Memory B cell (primary cell): ENCODE measurements at regions not wholly inside any gene's neighbourhood (a gene's known extent, or its start where the extent isn't known, plus 50 kb on each side); places are given as distances from the start of the nearest gene placed in this dataset.
"Not testable (repeated sequence)": the region's sequence is repeated elsewhere in the genome, so short reads cannot be mapped to it uniquely, and the experiment has no call there.

ENCODE experiments used
- ATAC-seq: fragments of 150-1000 bp; cut with Tn5 transposase; 2 replicates; pipeline ENCODE4 v1.10.0; 2021; ENCODE audit warnings: low read depth, mild to moderate bottlenecking, moderate library complexity
- DNase-seq, 2 donors: peaks; one replicate each; pipeline ENCODE4 v3.0.0; 2022; ENCODE audit warnings: low spot score in 2 of 2
- H3K27ac Mint-ChIP-seq: one replicate; pipeline ENCODE4 v1.8.0; 2022; ENCODE audit warnings: mild to moderate bottlenecking, moderate library complexity, mixed read lengths
- H3K27me3 Mint-ChIP-seq: one replicate; pipeline ENCODE4 v1.8.0; 2022; ENCODE audit warnings: mixed read lengths
- H3K36me3 Mint-ChIP-seq: one replicate; pipeline ENCODE4 v1.8.0; 2022; ENCODE audit warnings: mild to moderate bottlenecking, mixed read lengths
- H3K4me1 Mint-ChIP-seq: one replicate; pipeline ENCODE4 v1.8.0; 2022; ENCODE audit warnings: mixed read lengths
- H3K4me3 Mint-ChIP-seq: one replicate; pipeline ENCODE4 v1.8.0; 2022; ENCODE audit warnings: mild to moderate bottlenecking, moderate library complexity, mixed read lengths
- H3K9me3 Mint-ChIP-seq: one replicate; pipeline ENCODE4 v1.8.0; 2022; ENCODE audit warnings: mixed read lengths

GRCh38 chr2:239555571-239555905, 154.7 kb upstream of the HDAC4 start:
- Mint-ChIP-seq H3K9me3 (no peaks in the 10 kb centered on the region), H3K27ac (no peak overlapping the region), H3K4me1 (no peaks in the 10 kb centered on the region), H3K4me3 (no peak overlapping the region), H3K27me3 (peaks cover 8% of the 10 kb centered on the region), H3K36me3 (no peaks in the 10 kb centered on the region)
- DNase-seq (no peak), ATAC-seq (no peak)

GRCh38 chr2:239554766-239555570, 154.1 kb upstream of the HDAC4 start:
- Mint-ChIP-seq H3K4me3 (no peak overlapping the region), H3K4me1 (no peaks in the 10 kb centered on the region), H3K27ac (no peak overlapping the region), H3K9me3 (no peaks in the 10 kb centered on the region), H3K27me3 (peaks cover 7% of the 10 kb centered on the region), H3K36me3 (no peaks in the 10 kb centered on the region)
- DNase-seq: no peak
- ATAC-seq: no peak

GRCh38 chr2:239553376-239554000, 152.7 kb upstream of the HDAC4 start:
- ATAC-seq: no peak
- no peaks in the 10 kb centered on the region for H3K4me1 Mint-ChIP-seq
- no peak for DNase-seq
- H3K27ac Mint-ChIP-seq: no peak overlapping the region
- no peaks in the 10 kb centered on the region for H3K36me3 Mint-ChIP-seq
- H3K9me3 Mint-ChIP-seq: no peaks in the 10 kb centered on the region
- H3K27me3 Mint-ChIP-seq: peaks cover 6% of the 10 kb centered on the region
- H3K4me3 Mint-ChIP-seq: no peak overlapping the region

- Mint-ChIP-seq H3K4me3 (no peak overlapping the region), H3K36me3 (no peaks in the 10 kb centered on the region), H3K27ac (no peak overlapping the region), H3K27me3 (peaks cover 8% of the 10 kb centered on the region), H3K4me1 (no peaks in the 10 kb centered on the region), H3K9me3 (no peaks in the 10 kb centered on the region)
- DNase-seq: no peak
- no peak for ATAC-seq
These were observed 151.6 kb upstream of the HDAC4 start for GRCh38 chr2:239552213-239552926.

GRCh38 chr2:239551206-239551605, 150.4 kb upstream of the HDAC4 start:
- peaks cover 8% of the 10 kb centered on the region for H3K27me3 Mint-ChIP-seq
- no peak overlapping the region for H3K4me3 Mint-ChIP-seq
- no peak overlapping the region for H3K27ac Mint-ChIP-seq
- no peak for DNase-seq
- no peaks in the 10 kb centered on the region for H3K9me3 Mint-ChIP-seq
- H3K36me3 Mint-ChIP-seq: no peaks in the 10 kb centered on the region
- no peaks in the 10 kb centered on the region for H3K4me1 Mint-ChIP-seq
- ATAC-seq: no peak

GRCh38 chr2:239550357-239550756, 149.5 kb upstream of the HDAC4 start:
- Mint-ChIP-seq H3K27me3 (peaks cover 11% of the 10 kb centered on the region), H3K9me3 (no peaks in the 10 kb centered on the region), H3K4me3 (no peak overlapping the region), H3K27ac (no peak overlapping the region), H3K36me3 (no peaks in the 10 kb centered on the region), H3K4me1 (peaks cover 3% of the 10 kb centered on the region)
- no peak for ATAC-seq
- DNase-seq: no peak

GRCh38 chr2:239549711-239550255, 149.0 kb upstream of the HDAC4 start:
- DNase-seq: no peak
- H3K27me3 Mint-ChIP-seq: peaks cover 14% of the 10 kb centered on the region
- H3K36me3 Mint-ChIP-seq: no peaks in the 10 kb centered on the region
- H3K4me1 Mint-ChIP-seq: peaks cover 7% of the 10 kb centered on the region
- H3K27ac Mint-ChIP-seq: no peak overlapping the region
- ATAC-seq: no peak
- no peaks in the 10 kb centered on the region for H3K9me3 Mint-ChIP-seq
- no peak overlapping the region for H3K4me3 Mint-ChIP-seq

- ATAC-seq (no peak), DNase-seq (no peak)
- H3K9me3 Mint-ChIP-seq: no peaks in the 10 kb centered on the region
- no peaks in the 10 kb centered on the region for H3K36me3 Mint-ChIP-seq
- peaks cover 14% of the 10 kb centered on the region for H3K27me3 Mint-ChIP-seq
- no peak overlapping the region for H3K4me3 Mint-ChIP-seq
- H3K4me1 Mint-ChIP-seq: peaks cover 7% of the 10 kb centered on the region
- no peak overlapping the region for H3K27ac Mint-ChIP-seq
These were observed 148.3 kb upstream of the HDAC4 start for GRCh38 chr2:239548965-239549595.

- no peak overlapping the region for H3K27ac Mint-ChIP-seq
- H3K27me3 Mint-ChIP-seq: peaks cover 16% of the 10 kb centered on the region
- no peak for DNase-seq
- no peak overlapping the region for H3K4me3 Mint-ChIP-seq
- H3K4me1 Mint-ChIP-seq: peaks cover 7% of the 10 kb centered on the region
- H3K36me3 Mint-ChIP-seq: no peaks in the 10 kb centered on the region
- no peak for ATAC-seq
- H3K9me3 Mint-ChIP-seq: no peaks in the 10 kb centered on the region
These were observed 147.6 kb upstream of the HDAC4 start for GRCh38 chr2:239548451-239548871.

- H3K27ac Mint-ChIP-seq, ATAC-seq, H3K4me1 Mint-ChIP-seq, DNase-seq, H3K4me3 Mint-ChIP-seq, H3K9me3 Mint-ChIP-seq, H3K36me3 Mint-ChIP-seq: not testable (repeated sequence)
- H3K27me3 Mint-ChIP-seq: peaks cover 17% of the 10 kb centered on the region
These were observed 146.3 kb upstream of the HDAC4 start for GRCh38 chr2:239547140-239547539.

GRCh38 chr2:239546541-239546940, 145.7 kb upstream of the HDAC4 start:
- H3K27ac Mint-ChIP-seq: no peak overlapping the region
- no peaks in the 10 kb centered on the region for H3K36me3 Mint-ChIP-seq
- H3K4me3 Mint-ChIP-seq: no peak overlapping the region
- H3K4me1 Mint-ChIP-seq: peaks cover 7% of the 10 kb centered on the region
- peaks cover 17% of the 10 kb centered on the region for H3K27me3 Mint-ChIP-seq
- no peak for DNase-seq
- ATAC-seq: no peak
- H3K9me3 Mint-ChIP-seq: peaks cover 3% of the 10 kb centered on the region

- Mint-ChIP-seq H3K4me1 (peaks cover 7% of the 10 kb centered on the region), H3K27ac (no peak overlapping the region), H3K4me3 (no peak overlapping the region), H3K36me3 (no peaks in the 10 kb centered on the region), H3K9me3 (peaks cover 3% of the 10 kb centered on the region), H3K27me3 (peaks cover 17% of the 10 kb centered on the region)
- no peak for DNase-seq
- ATAC-seq: no peak
These were observed 145.0 kb upstream of the HDAC4 start for GRCh38 chr2:239545741-239546392.

- DNase-seq (no peak), ATAC-seq (peak; percentile 21)
- peaks cover 5% of the 10 kb centered on the region for H3K9me3 Mint-ChIP-seq
- no peak overlapping the region for H3K27ac Mint-ChIP-seq
- peaks cover 7% of the 10 kb centered on the region for H3K4me1 Mint-ChIP-seq
- H3K4me3 Mint-ChIP-seq: no peak overlapping the region
- no peaks in the 10 kb centered on the region for H3K36me3 Mint-ChIP-seq
- peaks cover 20% of the 10 kb centered on the region for H3K27me3 Mint-ChIP-seq
These were observed 144.2 kb upstream of the HDAC4 start for GRCh38 chr2:239544918-239545465.
